SU-DHL-6 (cell line): ENCODE measurements at regions not wholly inside any gene's neighbourhood (a gene's known extent, or its start where the extent isn't known, plus 50 kb on each side); places are given as distances from the start of the nearest gene placed in this dataset.

ENCODE experiments used
- H2AFZ ChIP-seq: fragments of 200-600 bp; sonication (generic); 2 replicates; pipeline ENCODE4 v1.6.1; 2014; ENCODE audit warnings: low read depth, mild to moderate bottlenecking, moderate library complexity, mixed read lengths, antibody characterized with exemption, low read length; ENCODE audit not compliant: severe bottlenecking
- H3F3A ChIP-seq: fragments of 200-600 bp; shearing (Covaris generic); 2 replicates; pipeline ENCODE4 v1.6.0; 2016; ENCODE audit warnings: antibody characterized with exemption, mild to moderate bottlenecking; ENCODE audit not compliant: insufficient read depth
- H3K27ac ChIP-seq: fragments of 200-600 bp; sonication (generic); 2 replicates; pipeline ENCODE4 v1.5.1; 2016; ENCODE audit warnings: low read depth, mild to moderate bottlenecking, low read length, moderate library complexity, mixed read lengths
- H3K27me3 ChIP-seq: fragments of 200-600 bp; sonication (generic), shearing (Covaris generic); 2 replicates; pipeline ENCODE4 v1.6.0; 2014; ENCODE audit warnings: mild to moderate bottlenecking, low read length
- H3K36me3 ChIP-seq: fragments of 200-600 bp; sonication (generic); 2 replicates; pipeline ENCODE4 v1.6.1; 2014; ENCODE audit warnings: mild to moderate bottlenecking, low read length, mixed read lengths
- H3K4me2 ChIP-seq: fragments of 300-600, 200-600 bp; shearing (Covaris generic), sonication (generic); 2 replicates; pipeline ENCODE4 v1.6.0; 2014; ENCODE audit warnings: low read length, low read depth, mild to moderate bottlenecking; ENCODE audit not compliant: poor library complexity, severe bottlenecking
- H3K4me3 ChIP-seq: fragments of 200-600 bp; sonication (generic); 2 replicates; pipeline ENCODE4 v1.5.1; 2014; ENCODE audit warnings: antibody characterized with exemption, low read length, mild to moderate bottlenecking, mixed read lengths; ENCODE audit not compliant: insufficient read depth, poor library complexity, severe bottlenecking
- H3K79me2 ChIP-seq: fragments of 200-600 bp; sonication (generic); 2 replicates; pipeline ENCODE4 v1.6.1; 2014; ENCODE audit warnings: mild to moderate bottlenecking, low read length, moderate library complexity; ENCODE audit not compliant: insufficient read depth
- H3K9ac ChIP-seq: fragments of 200-600 bp; sonication (generic); 2 replicates; pipeline ENCODE4 v1.7.0; 2014; ENCODE audit warnings: mild to moderate bottlenecking, low read length
- H3K9me2 ChIP-seq: fragments of 200-600 bp; sonication (generic); replicated peaks from 2 replicates; pipeline ENCODE4 v1.6.1; 2014; ENCODE audit warnings: low read length; ENCODE audit not compliant: insufficient read depth
- H3K9me3 ChIP-seq: fragments of 200-600 bp; sonication (generic); 2 replicates; pipeline ENCODE4 v1.6.1; 2014; ENCODE audit warnings: low read length, mixed read lengths; ENCODE audit not compliant: insufficient read depth
- H4K20me1 ChIP-seq: fragments of 200-600 bp; sonication (generic); 2 replicates; pipeline ENCODE4 v1.6.1; 2014; ENCODE audit warnings: low read depth, mild to moderate bottlenecking, antibody characterized with exemption, low read length, moderate library complexity, mixed read lengths
- EZH2phosphoT487 ChIP-seq: fragments of 200-600 bp; sonication (generic), shearing (Covaris generic); conservative IDR thresholded peaks from 2 replicates; pipeline ENCODE4 v1.6.1; 2018; ENCODE audit warnings: mild to moderate bottlenecking, antibody characterized with exemption, low read length, moderate library complexity, mixed read lengths
- TF ChIP-seq, protein P1 (sequence below): fragments of 200-600 bp; sonication (generic); IDR thresholded peaks from one replicate; pipeline ENCODE4 v1.5.1; 2017; ENCODE audit warnings: antibody characterized with exemption, mild to moderate bottlenecking, low read length, moderate library complexity; ENCODE audit not compliant: insufficient read depth, poor library complexity, severe bottlenecking

- Histone ChIP-seq H3K9ac (no peak overlapping the region), H3K4me3 (no peak overlapping the region), H3K79me2 (no peaks in the 10 kb centered on the region), H3K4me2 (no peak overlapping the region), H3K36me3 (no peaks in the 10 kb centered on the region), H3K27ac (no peak overlapping the region), H3F3A (no peaks in the 10 kb centered on the region), H3K9me3 (no peaks in the 10 kb centered on the region), H3K9me2 (no peaks in the 10 kb centered on the region), H3K27me3 (no peaks in the 10 kb centered on the region), H2AFZ (no peak overlapping the region), H4K20me1 (no peaks in the 10 kb centered on the region)
- TF ChIP-seq EZH2phosphoT487, result no peak
- TF ChIP-seq, protein P1, sequence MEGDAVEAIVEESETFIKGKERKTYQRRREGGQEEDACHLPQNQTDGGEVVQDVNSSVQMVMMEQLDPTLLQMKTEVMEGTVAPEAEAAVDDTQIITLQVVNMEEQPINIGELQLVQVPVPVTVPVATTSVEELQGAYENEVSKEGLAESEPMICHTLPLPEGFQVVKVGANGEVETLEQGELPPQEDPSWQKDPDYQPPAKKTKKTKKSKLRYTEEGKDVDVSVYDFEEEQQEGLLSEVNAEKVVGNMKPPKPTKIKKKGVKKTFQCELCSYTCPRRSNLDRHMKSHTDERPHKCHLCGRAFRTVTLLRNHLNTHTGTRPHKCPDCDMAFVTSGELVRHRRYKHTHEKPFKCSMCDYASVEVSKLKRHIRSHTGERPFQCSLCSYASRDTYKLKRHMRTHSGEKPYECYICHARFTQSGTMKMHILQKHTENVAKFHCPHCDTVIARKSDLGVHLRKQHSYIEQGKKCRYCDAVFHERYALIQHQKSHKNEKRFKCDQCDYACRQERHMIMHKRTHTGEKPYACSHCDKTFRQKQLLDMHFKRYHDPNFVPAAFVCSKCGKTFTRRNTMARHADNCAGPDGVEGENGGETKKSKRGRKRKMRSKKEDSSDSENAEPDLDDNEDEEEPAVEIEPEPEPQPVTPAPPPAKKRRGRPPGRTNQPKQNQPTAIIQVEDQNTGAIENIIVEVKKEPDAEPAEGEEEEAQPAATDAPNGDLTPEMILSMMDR, result no peak
Measured at GRCh38 chr3:46146548-46146947, 61.6 kb downstream of the CCR1 start.

DNA sequence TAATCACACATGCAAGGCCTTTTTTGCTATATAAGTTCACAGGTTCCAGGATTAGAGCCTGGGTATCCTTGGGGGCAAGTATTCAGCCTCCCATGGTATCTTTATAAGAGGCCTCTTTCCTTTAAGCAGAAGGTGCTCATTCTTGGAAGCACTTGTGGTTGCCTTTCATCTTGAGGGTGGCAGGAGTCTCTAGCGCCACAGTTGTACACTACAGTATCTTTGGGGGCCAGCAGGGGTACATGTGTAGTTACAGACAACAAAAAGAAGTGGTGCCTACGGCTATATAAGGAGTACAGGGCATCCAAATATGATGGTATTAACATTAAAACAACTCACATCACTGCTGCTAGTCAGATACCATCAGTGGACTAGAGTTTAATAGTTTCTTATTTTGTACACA lies 62.1 kb downstream of the CCR1 start:
- H2AFZ ChIP-seq, result no peak overlapping the region
- H3K27ac ChIP-seq, result no peak overlapping the region
- no peaks in the 10 kb centered on the region for H3K9me2 ChIP-seq
- H3K4me3 ChIP-seq, result no peak overlapping the region
- no peaks in the 10 kb centered on the region for H3K36me3 ChIP-seq
- H4K20me1 ChIP-seq, result no peaks in the 10 kb centered on the region
- no peak overlapping the region for H3K9ac ChIP-seq
- TF ChIP-seq, protein P1, result no peak
- no peak for TF ChIP-seq EZH2phosphoT487
- H3K4me2 ChIP-seq, result no peak overlapping the region
- no peaks in the 10 kb centered on the region for H3K9me3 ChIP-seq
- H3F3A ChIP-seq, result no peaks in the 10 kb centered on the region
- no peaks in the 10 kb centered on the region for H3K27me3 ChIP-seq
- no peaks in the 10 kb centered on the region for H3K79me2 ChIP-seq

GRCh38 chr3:46145147-46145546 lies 63.0 kb downstream of the CCR1 start:
- Histone ChIP-seq H3K4me3 (no peak overlapping the region), H3K27ac (no peak overlapping the region), H3K9me2 (no peaks in the 10 kb centered on the region), H3K36me3 (no peaks in the 10 kb centered on the region), H3K9ac (no peak overlapping the region), H3F3A (no peaks in the 10 kb centered on the region), H2AFZ (no peak overlapping the region), H3K79me2 (no peaks in the 10 kb centered on the region), H3K27me3 (no peaks in the 10 kb centered on the region), H4K20me1 (no peaks in the 10 kb centered on the region), H3K4me2 (no peak overlapping the region), H3K9me3 (no peaks in the 10 kb centered on the region)
- no peak for TF ChIP-seq EZH2phosphoT487
- TF ChIP-seq, protein P1, result no peak
